SK-N-SH treated with all-trans-retinoic acid at 6 μM for 48 hours (cell line): ENCODE measurements at regions not wholly inside any gene's neighbourhood (a gene's known extent, or its start where the extent isn't known, plus 50 kb on each side); places are given as distances from the start of the nearest gene placed in this dataset.

Experiments used
- ATAC-seq: fragments of 200-7000 bp; cut with Tn5 transposase; 3 replicates; pipeline ENCODE4 v1.9.1; 2020; ENCODE audit warnings: mild to moderate bottlenecking, moderate library complexity
- ARNTL ChIP-seq: fragments of 450-650 bp; formaldehyde crosslinking; IDR thresholded peaks from 2 replicates; pipeline ENCODE4 v1.5.0; 2020; ENCODE audit warnings: low read depth, mild to moderate bottlenecking, moderate library complexity, borderline replicate concordance
- BACH2 ChIP-seq: fragments of 250-450 bp; sonication (Bioruptor Pico); IDR thresholded peaks from 2 replicates; pipeline ENCODE4 v1.9.0; 2021; ENCODE audit warnings: mild to moderate bottlenecking, borderline replicate concordance
- CSDC2 ChIP-seq: fragments of 250-450 bp; sonication (Bioruptor Pico); IDR thresholded peaks from 2 replicates; pipeline ENCODE4 v1.5.0; 2020; ENCODE audit warnings: mild to moderate bottlenecking, moderate library complexity
- CSRNP3 ChIP-seq: fragments of 250-450 bp; sonication (Bioruptor Pico); IDR thresholded peaks from 2 replicates; pipeline ENCODE4 v1.5.1; 2021; ENCODE audit warnings: mild to moderate bottlenecking, moderate library complexity
- ESRRG ChIP-seq: fragments of 250-450 bp; sonication (Bioruptor Pico); IDR thresholded peaks from 2 replicates; pipeline ENCODE4 v1.6.1; 2021; ENCODE audit warnings: mild to moderate bottlenecking
- GLIS3 ChIP-seq: fragments of 250-450 bp; sonication (Bioruptor Pico); IDR thresholded peaks from 2 replicates; pipeline ENCODE4 v1.5.0; 2020; ENCODE audit warnings: mild to moderate bottlenecking, moderate library complexity
- ISL1 ChIP-seq: fragments of 250-450 bp; sonication (Bioruptor Pico); IDR thresholded peaks from 2 replicates; pipeline ENCODE4 v2.1.2; 2022; ENCODE audit warnings: mild to moderate bottlenecking, moderate library complexity
- OSR1 ChIP-seq: fragments of 250-450 bp; sonication (Bioruptor Pico); IDR thresholded peaks from 2 replicates; pipeline ENCODE4 v1.8.0; 2022; ENCODE audit warnings: moderate library complexity, mild to moderate bottlenecking, inconsistent platforms
- PATZ1 ChIP-seq: fragments of 250-450 bp; sonication (Bioruptor Pico); IDR thresholded peaks from 2 replicates; pipeline ENCODE4 v1.8.0; 2020; ENCODE audit warnings: mild to moderate bottlenecking, moderate library complexity, borderline replicate concordance
- POU6F1 ChIP-seq: fragments of 250-450 bp; sonication (Bioruptor Pico); IDR thresholded peaks from 2 replicates; pipeline ENCODE4 v1.8.0; 2021; ENCODE audit warnings: low read depth, mild to moderate bottlenecking, moderate library complexity, borderline replicate concordance
- PPARA ChIP-seq: fragments of 250-450 bp; sonication (Bioruptor Pico); IDR thresholded peaks from 2 replicates; pipeline ENCODE4 v1.5.0; 2020; ENCODE audit warnings: mild to moderate bottlenecking, borderline replicate concordance
- SNAI2 ChIP-seq: fragments of 250-450 bp; sonication (Bioruptor Pico); IDR thresholded peaks from 2 replicates; pipeline ENCODE4 v1.5.0; 2020; ENCODE audit warnings: mild to moderate bottlenecking, moderate library complexity
- TOX ChIP-seq: fragments of 250-450 bp; sonication (Bioruptor Pico); IDR thresholded peaks from 2 replicates; pipeline ENCODE4 v1.8.0; 2021; ENCODE audit warnings: mild to moderate bottlenecking, moderate library complexity, borderline replicate concordance
- TSHZ2 ChIP-seq: fragments of 250-450 bp; sonication (Bioruptor Pico); IDR thresholded peaks from 2 replicates; pipeline ENCODE4 v1.5.0; 2020; ENCODE audit warnings: mild to moderate bottlenecking, moderate library complexity
- ZFP3 ChIP-seq: fragments of 250-450 bp; sonication (Bioruptor Pico); IDR thresholded peaks from 2 replicates; pipeline ENCODE4 v1.5.0; 2020; ENCODE audit warnings: mild to moderate bottlenecking, moderate library complexity
- ZFP30 ChIP-seq: fragments of 450-650 bp; formaldehyde crosslinking; IDR thresholded peaks from 2 replicates; pipeline ENCODE4 v1.5.0; 2022; ENCODE audit warnings: mild to moderate bottlenecking, moderate library complexity
- ZNF565 ChIP-seq: fragments of 450-650 bp; formaldehyde crosslinking; conservative IDR thresholded peaks from 2 replicates; pipeline ENCODE4 v1.5.0; 2020; ENCODE audit warnings: low read depth, mild to moderate bottlenecking, moderate library complexity
- ZNF70 ChIP-seq: fragments of 450-650 bp; formaldehyde crosslinking; IDR thresholded peaks from 2 replicates; pipeline ENCODE4 v1.5.0; 2020; ENCODE audit warnings: mild to moderate bottlenecking, moderate library complexity
- ZNF8 ChIP-seq: fragments of 450-650 bp; formaldehyde crosslinking; IDR thresholded peaks from 2 replicates; pipeline ENCODE4 v1.5.0; 2020; ENCODE audit warnings: mild to moderate bottlenecking, moderate library complexity

GRCh38 chr5:117082977-117083376 lies 508.4 kb upstream of the SEMA6A start:
- ATAC-seq, result no peak

GRCh38 chr5:117077142-117077541 lies 502.5 kb upstream of the SEMA6A start:
- ATAC-seq, result no peak
- TF ChIP-seq TSHZ2 (CRISPR knock-in tag) (no peak), CSRNP3 (CRISPR knock-in tag) (no peak), POU6F1 (CRISPR knock-in tag) (no peak), ESRRG (CRISPR knock-in tag) (no peak), ZNF70 (no peak), OSR1 (no peak), ZFP30 (CRISPR knock-in tag) (no peak), SNAI2 (CRISPR knock-in tag) (no peak)
- TF ChIP-seq, all 23 proteins: peak for 0

More at GRCh38 chr5:117082977-117083376, 508.4 kb upstream of the SEMA6A start:
- TF ChIP-seq PATZ1, result no peak
- TF ChIP-seq GLIS3 (CRISPR knock-in tag), result no peak
- TF ChIP-seq ISL1 (CRISPR knock-in tag), result no peak
- no peak for TF ChIP-seq ZFP3
- no peak for TF ChIP-seq CSRNP3 (CRISPR knock-in tag)
- TF ChIP-seq ESRRG (CRISPR knock-in tag), result no peak
- TF ChIP-seq ARNTL (CRISPR knock-in tag), result no peak
- no peak for TF ChIP-seq TSHZ2 (CRISPR knock-in tag)
- TF ChIP-seq PPARA (CRISPR knock-in tag), result no peak
- no peak for TF ChIP-seq ZFP30 (CRISPR knock-in tag)

GRCh38 chr5:117072439-117072838 lies 497.8 kb upstream of the SEMA6A start:
- ATAC-seq, result no peak

More at GRCh38 chr5:117072439-117072838, 497.8 kb upstream of the SEMA6A start:
- TF ChIP-seq TOX (CRISPR knock-in tag) (no peak), ZNF70 (no peak), CSRNP3 (CRISPR knock-in tag) (no peak), SNAI2 (CRISPR knock-in tag) (no peak), ZNF565 (no peak), BACH2 (no peak), ESRRG (CRISPR knock-in tag) (no peak), PATZ1 (no peak), ZNF8 (CRISPR knock-in tag) (no peak), ZFP3 (no peak), OSR1 (no peak), CSDC2 (no peak)
- TF ChIP-seq, all 23 proteins: peak for 0
